ENCODE measurements at regions not wholly inside any gene's neighbourhood (a gene's known extent, or its start where the extent isn't known, plus 50 kb on each side); places are given as distances from the start of the nearest gene placed in this dataset.

DNA sequence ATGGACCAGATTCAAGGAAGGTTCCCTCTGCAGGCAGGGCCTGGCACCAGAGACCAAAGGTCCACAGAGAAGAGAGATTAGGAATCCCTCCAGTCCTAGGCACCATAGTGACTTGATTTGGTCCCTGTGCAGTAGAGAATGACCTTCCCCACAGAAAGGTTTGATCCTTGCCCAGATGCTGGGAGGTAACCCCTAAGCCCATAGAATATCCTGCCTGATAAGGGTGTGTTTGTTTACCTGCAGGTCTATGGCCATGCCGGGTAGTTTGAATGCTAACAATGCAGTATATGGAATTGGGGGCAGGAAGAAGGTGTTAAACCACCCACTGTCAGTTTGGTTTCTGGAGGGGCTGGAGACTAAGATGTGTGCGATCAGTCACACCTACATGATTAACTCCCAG lies 57.1 kb upstream of the NFASC start:
- TF ChIP-seq MAFK (IDR thresholded peaks at IDR 0.05; ENCODE audit: low read depth, low read length) (no peak), MAZ (IDR thresholded peaks at IDR 0.05; ENCODE audit: borderline replicate concordance, low read depth, low read length) (no peak), CEBPB (IDR thresholded peaks at IDR 0.05; ENCODE audit: low read depth, low read length) (no peak), FOS (IDR thresholded peaks at IDR 0.05; ENCODE audit: low read depth, low read length) (no peak), SMC3 (IDR thresholded peaks at IDR 0.05; ENCODE audit: low read depth, low read length) (no peak)
- no peak overlapping the region for H3K9ac ChIP-seq (ENCODE audit: low read depth, low read length)
- H3K4me3 ChIP-seq (ENCODE audit: insufficient read depth, low read depth, low read length) = no peak overlapping the region
- no peak overlapping the region for H2BK20ac ChIP-seq (ENCODE audit: low read depth, low read length)
- WGBS, 2 experiments (ENCODE audit: extremely low coverage in 2 of 2, insufficient read length in 1 of 2) = no CpG with 5 or more reads among the region's 2 CpGs
- H3K14ac ChIP-seq (replicated peaks; ENCODE audit: low read depth, low read length) = no peak overlapping the region
- no peak overlapping the region for H2BK120ac ChIP-seq (ENCODE audit: low read depth, low read length)
- H3K4me2 ChIP-seq (ENCODE audit: low read depth, low read length) = no peak overlapping the region
- no peaks in the 10 kb centered on the region for H3K36me3 ChIP-seq (ENCODE audit: control insufficient read depth, insufficient read depth, low read length)
- ATAC-seq (ENCODE audit: low read depth) (no peak), DNase-seq (no peak)
- no peak overlapping the region for H2BK15ac ChIP-seq (ENCODE audit: low read depth, low read length)
- H2BK5ac ChIP-seq (ENCODE audit: low read depth, low read length, poor library complexity, severe bottlenecking) = no peak overlapping the region
- H3K9me3 ChIP-seq (ENCODE audit: control insufficient read depth, insufficient read depth, low read length) = no peaks in the 10 kb centered on the region
- no peak overlapping the region for H3K27ac ChIP-seq (ENCODE audit: insufficient read depth, low read length)
- H3K4ac ChIP-seq (ENCODE audit: low read depth, low read length) = no peak overlapping the region
- H3K79me1 ChIP-seq (ENCODE audit: low read depth in 1 of 2, low read length in 2 of 2) = no peaks in the 10 kb centered on the region
- intact Hi-C loops (cut with micrococcal nuclease) = no loop called here
- peaks cover 7% of the 10 kb centered on the region for H3K27me3 ChIP-seq (ENCODE audit: control insufficient read depth, insufficient read depth, low read length)
- H4K91ac ChIP-seq (ENCODE audit: insufficient read depth, low read depth, low read length) = no peak overlapping the region
- H3K4me1 ChIP-seq (ENCODE audit: control insufficient read depth, insufficient read depth, low read length) = no peaks in the 10 kb centered on the region
- no peak overlapping the region for H3K56ac ChIP-seq (ENCODE audit: extremely low read depth, insufficient read depth, low read length)
- no TSS peak for BruUV-seq (replicated peaks)
- H4K20me1 ChIP-seq (ENCODE audit: insufficient read depth, low read length) = no peaks in the 10 kb centered on the region
- in situ Hi-C loops (cut with MboI; ENCODE audit: low sequenced_read_pairs) = loop anchor here (25.0 kb wide), 1 partner anchor 449 kb away; no protein-coding TSS in a partner anchor
- H3K9me1 ChIP-seq (ENCODE audit: insufficient read depth, low read length) = no peaks in the 10 kb centered on the region
- H4K8ac ChIP-seq (ENCODE audit: low read depth in 2 of 2, low read length in 2 of 2) = no peak overlapping the region
- no peak overlapping the region for H4K5ac ChIP-seq (ENCODE audit: low read depth, low read length)
- no peak overlapping the region for H3K18ac ChIP-seq (ENCODE audit: low read depth, low read length)
- H2AK9ac ChIP-seq (replicated peaks; ENCODE audit: low read depth, low read length, poor library complexity) = no peak overlapping the region
- dilution Hi-C loops (cut with HindIII; ENCODE audit: low sequenced_read_pairs, unreplicated experiment) = no loop called here
- H2AFZ ChIP-seq (replicated peaks; ENCODE audit: low read length, poor library complexity) = no peak overlapping the region
- ChIA-PET POLR2A (ENCODE audit: unreplicated experiment) (no interaction called here), CTCF (no interaction called here)
- H2AK5ac ChIP-seq (ENCODE audit: low read depth, low read length) = no peak overlapping the region
- no peak overlapping the region for H3K23ac ChIP-seq (ENCODE audit: low read depth, low read length)

Data from IMR-90 (cell line).